ENCODE measurements at regions not wholly inside any gene's neighbourhood (a gene's known extent, or its start where the extent isn't known, plus 50 kb on each side); places are given as distances from the start of the nearest gene placed in this dataset.

DNA sequence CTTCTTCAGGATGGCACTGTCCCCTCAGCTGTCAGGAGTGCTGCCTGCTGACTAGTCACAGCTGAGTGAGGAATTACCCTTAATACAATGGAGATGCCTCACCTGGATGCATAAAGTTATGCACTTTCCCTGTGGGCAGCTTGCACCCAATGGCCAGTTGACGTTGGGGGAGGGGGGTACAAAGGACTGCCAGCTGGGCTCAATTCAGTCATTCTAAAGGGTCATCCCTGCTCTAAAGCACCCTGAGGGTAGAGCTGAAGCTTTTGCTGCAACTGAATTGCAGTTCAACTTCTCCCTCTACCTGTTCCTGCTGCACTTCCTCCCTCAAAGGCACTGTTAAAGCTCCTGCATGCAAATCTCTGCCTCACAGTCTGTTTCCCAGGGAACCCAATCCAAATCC lies 147.8 kb upstream of the SESN3 start:
- no peak overlapping the region for H4K8ac ChIP-seq (ENCODE audit: extremely low read depth, insufficient read depth, low read length)
- H2BK20ac ChIP-seq (ENCODE audit: low read length), result no peak overlapping the region
- FAIRE-seq (peak; percentile 50), DNase-seq (ENCODE audit: low read depth in 1 of 2, low spot score in 2 of 2) (peak in 1 of 2 experiments; percentile 54)
- H3K79me2 ChIP-seq (ENCODE audit: control insufficient read depth in 1 of 2, insufficient read depth in 2 of 2, low read length in 2 of 2), result no peaks in the 10 kb centered on the region
- no peak overlapping the region for H2BK120ac ChIP-seq (replicated peaks; ENCODE audit: low read depth, low read length)
- H2AK5ac ChIP-seq (ENCODE audit: low read depth, low read length), result no peak overlapping the region
- no peak overlapping the region for H3K4ac ChIP-seq (replicated peaks; ENCODE audit: insufficient read length, low read depth, low read length)
- 41% methylated on average over 1 of the region's 1 CpG; no CpG with 5 or more reads in 1 of the 2 experiments for WGBS, 2 experiments (ENCODE audit: extremely low coverage in 1 of 2, insufficient coverage in 1 of 2, insufficient read length in 1 of 2, insufficient replicate concordance in 2 of 2, low coverage in 1 of 2, low lambda C conversion rate in 2 of 2, missing lambda C conversion rate in 1 of 2)
- no peak overlapping the region for H3K23ac ChIP-seq (ENCODE audit: insufficient read length)
- H3K23me2 ChIP-seq (ENCODE audit: low read depth, low read length), result no peaks in the 10 kb centered on the region
- POLR2A ChIA-PET (ENCODE audit: partially characterized antibody), result no interaction called here
- H2BK15ac ChIP-seq (ENCODE audit: low read length), result no peak overlapping the region
- no peak overlapping the region for H3K4me3 ChIP-seq (ENCODE audit: extremely low read depth in 1 of 4, insufficient read depth in 2 of 4, low read depth in 3 of 4, low read length in 4 of 4)
- no peak overlapping the region for H2BK5ac ChIP-seq (ENCODE audit: low read depth, low read length)
- no peak overlapping the region for H2BK12ac ChIP-seq (ENCODE audit: low read depth, low read length)
- TF ChIP-seq YY1 (IDR thresholded peaks at IDR 0.05; ENCODE audit: low read depth, low read length) (peak; percentile 49; the same call in 1 of the 2 replicates), RBBP5 (IDR thresholded peaks at IDR 0.05; ENCODE audit: borderline replicate concordance, low read depth, low read length) (no peak), SIN3A (conservative IDR thresholded peaks at IDR 0.05 in 1 of 2, IDR thresholded peaks at IDR 0.05 in 1 of 2; ENCODE audit: low read depth in 1 of 2, low read length in 2 of 2) (peak in 1 of 2 experiments; percentile 77; a peak in 2 of 4 replicates), NANOG (IDR thresholded peaks at IDR 0.05; ENCODE audit: insufficient read depth, low read depth, low read length, poor library complexity, severe bottlenecking) (peak; percentile 36), ZNF274 (IDR thresholded peaks at IDR 0.05; ENCODE audit: borderline replicate concordance, extremely low read depth, low read length) (no peak), CTBP2 (IDR thresholded peaks at IDR 0.05; ENCODE audit: borderline replicate concordance, insufficient read depth, insufficient read length, low read length) (peak; percentile 84), BRCA1 (IDR thresholded peaks at IDR 0.05; ENCODE audit: low read depth, low read length) (no peak), TCF12 (IDR thresholded peaks at IDR 0.05; ENCODE audit: low read depth, low read length) (peak; percentile 64; the same call in 1 of the 2 replicates), POLR2AphosphoS5 (IDR thresholded peaks at IDR 0.05; ENCODE audit: low read depth, low read length) (no peak), RAD21 (IDR thresholded peaks at IDR 0.05 in 1 of 2, conservative IDR thresholded peaks at IDR 0.05 in 1 of 2; ENCODE audit: low read depth in 2 of 2, low read length in 2 of 2) (peak; percentile 31 to 42; a peak in 3 of 4 replicates)
- H3K9me3 ChIP-seq (ENCODE audit: insufficient read depth in 2 of 2, low read depth in 1 of 2, low read length in 1 of 2), result no peaks in the 10 kb centered on the region
- no peaks in the 10 kb centered on the region for H4K20me1 ChIP-seq (replicated peaks in 1 of 2; ENCODE audit: control insufficient read depth in 1 of 2, insufficient read depth in 2 of 2, low read length in 2 of 2)
- peaks cover 0 to 17% (median 7%) of the 10 kb centered on the region in 4 experiments; a peak in 5 of 7 replicates for H3K4me1 ChIP-seq (replicated peaks in 1 of 4; ENCODE audit: control insufficient read depth in 3 of 4, insufficient read depth in 4 of 4, low read length in 3 of 4)
- H3K14ac ChIP-seq (ENCODE audit: insufficient read length), result no peak overlapping the region
- H4K91ac ChIP-seq (replicated peaks; ENCODE audit: insufficient read length, low read length), result no peak overlapping the region
- H3K4me2 ChIP-seq (ENCODE audit: insufficient read depth in 1 of 2, low read depth in 2 of 2, low read length in 2 of 2), result peak overlapping the region; percentile 10 to 15; a peak in 1 of 4 replicates
- H3K27ac ChIP-seq (ENCODE audit: low read depth, low read length), result no peak overlapping the region
- H3K56ac ChIP-seq (replicated peaks; ENCODE audit: insufficient read length, low read depth, low read length), result no peak overlapping the region
- H3K36me3 ChIP-seq (ENCODE audit: control insufficient read depth in 2 of 4, insufficient read depth in 4 of 4, low read length in 3 of 4), result no peaks in the 10 kb centered on the region
- no peak overlapping the region for H3K18ac ChIP-seq (ENCODE audit: extremely low read depth, low read length)
- no peaks in the 10 kb centered on the region for H3K79me1 ChIP-seq (ENCODE audit: low read depth, low read length)
- H2AFZ ChIP-seq (ENCODE audit: low read length), result no peak overlapping the region
- no peaks in the 10 kb centered on the region for H3K27me3 ChIP-seq (replicated peaks in 1 of 4; ENCODE audit: control insufficient read depth in 3 of 4, extremely low read depth in 1 of 4, insufficient read depth in 3 of 4, low read length in 3 of 4)
- CTCF ChIA-PET (ENCODE audit: partially characterized antibody), result interaction anchor here (0.7 to 1.8 kb wide), 8 partner anchors 15 to 327 kb away, joined by 3 to 6 read pairs (median 4); no protein-coding TSS in a partner anchor
- no peak overlapping the region for H3K9ac ChIP-seq (replicated peaks in 1 of 4; ENCODE audit: extremely low read depth in 1 of 4, low read depth in 3 of 4, low read length in 3 of 4)
- H4K5ac ChIP-seq (ENCODE audit: insufficient read length, low read depth, low read length), result no peak overlapping the region
